ENCODE measurements at regions not wholly inside any gene's neighbourhood (a gene's known extent, or its start where the extent isn't known, plus 50 kb on each side); places are given as distances from the start of the nearest gene placed in this dataset.

DNA sequence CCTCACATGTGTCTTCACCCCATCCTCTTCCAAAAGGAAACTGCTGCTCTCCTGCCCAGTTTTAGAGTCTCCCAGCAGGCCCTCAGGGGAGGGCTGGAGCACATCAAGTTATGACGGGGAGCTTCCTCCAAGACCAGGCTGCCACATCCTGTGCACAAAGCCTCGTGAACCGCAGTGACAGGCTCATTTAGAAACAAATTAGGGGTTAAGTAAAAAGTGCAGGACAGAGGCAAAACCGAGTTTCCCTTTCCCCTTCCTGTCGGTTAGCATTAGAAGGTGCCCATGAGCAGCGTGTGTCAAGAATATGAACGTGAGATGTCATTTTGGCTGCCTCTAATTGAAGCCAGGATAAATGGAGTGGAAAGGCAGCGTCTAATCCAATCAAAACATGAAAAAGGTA, 199.7 kb downstream of the ARRDC4 start:
- TF ChIP-seq, protein P1, sequence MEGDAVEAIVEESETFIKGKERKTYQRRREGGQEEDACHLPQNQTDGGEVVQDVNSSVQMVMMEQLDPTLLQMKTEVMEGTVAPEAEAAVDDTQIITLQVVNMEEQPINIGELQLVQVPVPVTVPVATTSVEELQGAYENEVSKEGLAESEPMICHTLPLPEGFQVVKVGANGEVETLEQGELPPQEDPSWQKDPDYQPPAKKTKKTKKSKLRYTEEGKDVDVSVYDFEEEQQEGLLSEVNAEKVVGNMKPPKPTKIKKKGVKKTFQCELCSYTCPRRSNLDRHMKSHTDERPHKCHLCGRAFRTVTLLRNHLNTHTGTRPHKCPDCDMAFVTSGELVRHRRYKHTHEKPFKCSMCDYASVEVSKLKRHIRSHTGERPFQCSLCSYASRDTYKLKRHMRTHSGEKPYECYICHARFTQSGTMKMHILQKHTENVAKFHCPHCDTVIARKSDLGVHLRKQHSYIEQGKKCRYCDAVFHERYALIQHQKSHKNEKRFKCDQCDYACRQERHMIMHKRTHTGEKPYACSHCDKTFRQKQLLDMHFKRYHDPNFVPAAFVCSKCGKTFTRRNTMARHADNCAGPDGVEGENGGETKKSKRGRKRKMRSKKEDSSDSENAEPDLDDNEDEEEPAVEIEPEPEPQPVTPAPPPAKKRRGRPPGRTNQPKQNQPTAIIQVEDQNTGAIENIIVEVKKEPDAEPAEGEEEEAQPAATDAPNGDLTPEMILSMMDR (IDR thresholded peaks at IDR 0.05), result no peak
- TF ChIP-seq EZH2 (IDR thresholded peaks at IDR 0.05; ENCODE audit: borderline replicate concordance, insufficient read depth, low read depth, low read length, poor library complexity, severe bottlenecking), result no peak
